AG04449 (cell line): ENCODE measurements at regions not wholly inside any gene's neighbourhood (a gene's known extent, or its start where the extent isn't known, plus 50 kb on each side); places are given as distances from the start of the nearest gene placed in this dataset.

Experiments used
- CTCF ChIA-PET: fragments of 350-600 bp; formaldehyde crosslinking; extraction: SDS; loops from one replicate; lab custom pipeline; 2021; ENCODE audit warnings: antibody characterized with exemption; lab: Yijun Ruan, JAX
- POLR2A ChIA-PET: fragments of 400-600, 350-600 bp; formaldehyde crosslinking; extraction: SDS; loops from one replicate; lab custom pipeline; 2020; ENCODE audit warnings: antibody characterized with exemption, inconsistent platforms; lab: Yijun Ruan, JAX
- DNase-seq: peaks from one replicate; pipeline ENCODE4 v3.0.0-alpha.2; 2010; ENCODE audit warnings: low read depth, low spot score
- H3K4me3 ChIP-seq: 2 replicates; pipeline ENCODE4 v1.5.1; 2011; ENCODE audit warnings: low read depth, mild to moderate bottlenecking, control low read depth, low read length
- CTCF ChIP-seq: IDR thresholded peaks from one replicate; pipeline ENCODE4 v1.5.1; 2011; ENCODE audit warnings: mild to moderate bottlenecking, moderate library complexity, low read length, control low read depth, inconsistent platforms; ENCODE audit not compliant: insufficient read depth; ENCODE audit errors: missing control alignments

GRCh38 chr15:81492331-81492968, 118.4 kb upstream of the TMC3 start:
- TF ChIP-seq CTCF: no peak
- H3K4me3 ChIP-seq: no peak overlapping the region
- no peak for DNase-seq
- POLR2A ChIA-PET: no interaction called here
- CTCF ChIA-PET: interaction anchor here (1.2 to 2.8 kb wide), 2 partner anchors 11 to 17 kb away, joined by 3 to 16 read pairs; no protein-coding TSS in a partner anchor

GRCh38 chr15:81491414-81492096, 117.5 kb upstream of the TMC3 start:
- POLR2A ChIA-PET: no interaction called here
- TF ChIP-seq CTCF: no peak

GRCh38 chr15:81485806-81486205, 111.8 kb upstream of the TMC3 start:
- ChIA-PET POLR2A (no interaction called here), CTCF (no interaction called here)
- no peak for DNase-seq
- no peak for TF ChIP-seq CTCF
- no peak overlapping the region for H3K4me3 ChIP-seq

More at GRCh38 chr15:81491414-81492096, 117.5 kb upstream of the TMC3 start:
- no peak overlapping the region for H3K4me3 ChIP-seq
- DNase-seq: no peak
- CTCF ChIA-PET: interaction anchor here (1.7 to 2.8 kb wide), 2 partner anchors 10 kb away, joined by 14 to 16 read pairs; no protein-coding TSS in a partner anchor

GRCh38 chr15:81484086-81484955, 110.3 kb upstream of the TMC3 start:
- no peak for DNase-seq
- H3K4me3 ChIP-seq: no peak overlapping the region
- ChIA-PET CTCF (interaction anchor here (0.6 to 2.0 kb wide), 5 partner anchors 15 to 619 kb away, joined by 3 to 7 read pairs (median 5); no protein-coding TSS in a partner anchor), POLR2A (no interaction called here)
- TF ChIP-seq CTCF: no peak

- no peak for TF ChIP-seq CTCF
- ChIA-PET CTCF (interaction anchor here (1.8 to 2.0 kb wide), 2 partner anchors 457 to 560 kb away, joined by 6 to 7 read pairs; no protein-coding TSS in a partner anchor), POLR2A (interaction anchor here (0.5 kb wide), 1 partner anchor 465 kb away, joined by 4 read pairs; no protein-coding TSS in a partner anchor)
- DNase-seq: no peak
- no peak overlapping the region for H3K4me3 ChIP-seq
Observed at GRCh38 chr15:81483496-81483895, 109.5 kb upstream of the TMC3 start.
